Gastrocnemius medialis (tissue), 4 donors: ENCODE measurements at regions not wholly inside any gene's neighbourhood (a gene's known extent, or its start where the extent isn't known, plus 50 kb on each side); places are given as distances from the start of the nearest gene placed in this dataset.

ENCODE experiments used
- CTCF ChIP-seq, 5 experiments: fragments of 450-650 bp in 3 of 5; fragments of 200-600 bp in 2 of 5; sonication (generic) in 2 of 5; IDR thresholded peaks in 4 of 5; conservative IDR thresholded peaks in 1 of 5; 1 replicate in 4 of 5; 2 replicates in 1 of 5; pipeline ENCODE4 v1.5.1; 2016 to 2019; ENCODE audit warnings: antibody characterized with exemption in 5 of 5, mild to moderate bottlenecking in 3 of 5, moderate library complexity in 3 of 5
- POLR2A ChIP-seq, 2 donors: fragments of 450-650 bp; IDR thresholded peaks; one replicate each; pipeline ENCODE4 v1.6.1; 2017; ENCODE audit warnings: antibody characterized with exemption in 2 of 2, mild to moderate bottlenecking in 2 of 2, moderate library complexity in 2 of 2

DNA sequence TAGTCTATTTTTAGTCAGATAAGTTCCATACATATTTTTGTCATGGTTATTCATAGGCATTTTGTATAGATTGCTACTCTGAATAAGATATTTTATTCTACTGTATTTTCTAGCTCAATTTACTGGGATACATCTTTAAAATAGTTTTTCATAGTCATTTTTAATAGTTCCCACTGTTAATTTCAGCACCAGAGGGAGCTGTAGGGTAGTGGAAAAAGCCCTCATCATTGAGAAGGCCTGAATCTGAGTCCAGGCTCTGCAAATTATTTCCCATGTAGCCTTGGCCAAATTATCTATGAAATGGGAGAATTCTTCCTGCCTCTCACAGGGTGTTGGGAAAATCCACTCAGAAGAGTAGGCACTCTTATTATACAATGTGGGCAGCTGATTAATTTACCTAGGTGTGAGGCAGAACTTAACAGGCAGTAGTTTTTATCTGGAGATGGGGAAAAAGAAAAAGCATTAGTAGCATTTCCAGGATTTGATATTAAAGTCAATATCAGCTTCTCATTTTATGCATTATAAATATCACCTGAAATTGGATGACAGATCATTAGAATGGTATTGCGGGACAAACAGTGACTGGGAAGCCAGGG is 102.9 kb upstream of the PAQR3 start:
- TF ChIP-seq POLR2A (IDR thresholded peaks at IDR 0.05): no peak
- peak; percentile 27 to 54 (median 52) for TF ChIP-seq CTCF (IDR thresholded peaks at IDR 0.05 in 4 of 5, conservative IDR thresholded peaks at IDR 0.05 in 1 of 5)
